ENCODE measurements at regions not wholly inside any gene's neighbourhood (a gene's known extent, or its start where the extent isn't known, plus 50 kb on each side); places are given as distances from the start of the nearest gene placed in this dataset.

- TF ChIP-seq POLR2A (IDR thresholded peaks at IDR 0.05; ENCODE audit: low read depth, low read length) (no peak), POLR2AphosphoS5 (IDR thresholded peaks at IDR 0.05; ENCODE audit: low read depth, low read length) (no peak), TAF1 (IDR thresholded peaks at IDR 0.05; ENCODE audit: borderline replicate concordance, low read depth, low read length) (no peak)
Observed at GRCh38 chr16:27665881-27666280, 115.9 kb downstream of the KATNIP start.

Measured in GM12892 (cell line).